ENCODE measurements at regions not wholly inside any gene's neighbourhood (a gene's known extent, or its start where the extent isn't known, plus 50 kb on each side); places are given as distances from the start of the nearest gene placed in this dataset.

DNA sequence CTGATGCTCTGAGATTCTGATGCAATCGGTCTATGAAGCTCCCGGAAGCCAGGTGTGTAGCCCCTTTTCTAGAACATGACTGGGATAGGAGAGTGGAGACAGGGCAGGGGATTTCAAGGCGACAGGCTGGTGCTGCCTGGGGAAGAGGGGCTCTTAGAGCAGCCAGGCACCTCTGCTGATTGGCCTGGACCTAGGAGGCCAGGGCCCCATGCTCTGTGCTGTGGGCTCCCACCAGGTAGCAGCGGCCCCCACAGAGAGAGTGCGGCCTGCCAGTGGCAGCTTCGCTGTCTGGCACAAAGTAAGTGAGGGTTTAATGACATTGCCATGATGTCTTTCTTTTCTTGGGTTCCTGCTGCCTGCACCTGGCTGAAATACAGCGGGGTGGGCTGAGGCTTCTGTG, 99.4 kb upstream of the PODXL start:
- no peak overlapping the region for H3K4me3 ChIP-seq (ENCODE audit: low read depth, low read length)
- ChIA-PET CTCF (interaction anchor here (0.8 to 8.9 kb wide), 20 partner anchors 9 to 166 kb away, joined by 3 to 334 read pairs (median 6); no protein-coding TSS in a partner anchor), POLR2A (no interaction called here)
- DNase-seq (ENCODE audit: low read depth, low spot score), result no peak
- TF ChIP-seq, protein P1, sequence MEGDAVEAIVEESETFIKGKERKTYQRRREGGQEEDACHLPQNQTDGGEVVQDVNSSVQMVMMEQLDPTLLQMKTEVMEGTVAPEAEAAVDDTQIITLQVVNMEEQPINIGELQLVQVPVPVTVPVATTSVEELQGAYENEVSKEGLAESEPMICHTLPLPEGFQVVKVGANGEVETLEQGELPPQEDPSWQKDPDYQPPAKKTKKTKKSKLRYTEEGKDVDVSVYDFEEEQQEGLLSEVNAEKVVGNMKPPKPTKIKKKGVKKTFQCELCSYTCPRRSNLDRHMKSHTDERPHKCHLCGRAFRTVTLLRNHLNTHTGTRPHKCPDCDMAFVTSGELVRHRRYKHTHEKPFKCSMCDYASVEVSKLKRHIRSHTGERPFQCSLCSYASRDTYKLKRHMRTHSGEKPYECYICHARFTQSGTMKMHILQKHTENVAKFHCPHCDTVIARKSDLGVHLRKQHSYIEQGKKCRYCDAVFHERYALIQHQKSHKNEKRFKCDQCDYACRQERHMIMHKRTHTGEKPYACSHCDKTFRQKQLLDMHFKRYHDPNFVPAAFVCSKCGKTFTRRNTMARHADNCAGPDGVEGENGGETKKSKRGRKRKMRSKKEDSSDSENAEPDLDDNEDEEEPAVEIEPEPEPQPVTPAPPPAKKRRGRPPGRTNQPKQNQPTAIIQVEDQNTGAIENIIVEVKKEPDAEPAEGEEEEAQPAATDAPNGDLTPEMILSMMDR (IDR thresholded peaks at IDR 0.05; ENCODE audit: insufficient read depth, low read length, missing control alignments), result no peak

DNA sequence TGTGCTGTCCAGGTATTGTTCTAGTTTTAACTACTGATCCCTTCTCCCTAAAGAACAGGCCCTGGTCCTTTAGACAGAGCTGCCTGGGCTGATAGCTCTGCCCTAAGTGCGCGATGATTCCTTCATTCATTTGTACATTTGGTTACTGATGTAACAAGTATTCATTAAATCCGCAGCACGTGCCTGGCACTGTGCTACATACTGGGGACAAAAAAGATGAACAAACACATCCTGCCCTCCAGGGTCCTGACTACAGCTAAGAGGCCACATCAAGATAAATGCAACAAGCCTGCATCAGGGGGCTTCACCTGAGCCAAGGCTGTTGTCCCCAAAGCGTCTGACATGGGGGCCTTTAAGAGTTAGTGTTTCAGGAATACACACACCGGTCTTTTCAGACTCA, 99.0 kb upstream of the PODXL start:
- ChIA-PET CTCF (interaction anchor here (0.6 to 8.9 kb wide), 29 partner anchors 9 to 166 kb away, joined by 3 to 334 read pairs (median 5); no protein-coding TSS in a partner anchor), POLR2A (no interaction called here)
- no peak overlapping the region for H3K4me3 ChIP-seq (ENCODE audit: low read depth, low read length)
- DNase-seq (ENCODE audit: low read depth, low spot score), result no peak
- TF ChIP-seq, protein P1 (IDR thresholded peaks at IDR 0.05; ENCODE audit: insufficient read depth, low read length, missing control alignments), result no peak

DNA sequence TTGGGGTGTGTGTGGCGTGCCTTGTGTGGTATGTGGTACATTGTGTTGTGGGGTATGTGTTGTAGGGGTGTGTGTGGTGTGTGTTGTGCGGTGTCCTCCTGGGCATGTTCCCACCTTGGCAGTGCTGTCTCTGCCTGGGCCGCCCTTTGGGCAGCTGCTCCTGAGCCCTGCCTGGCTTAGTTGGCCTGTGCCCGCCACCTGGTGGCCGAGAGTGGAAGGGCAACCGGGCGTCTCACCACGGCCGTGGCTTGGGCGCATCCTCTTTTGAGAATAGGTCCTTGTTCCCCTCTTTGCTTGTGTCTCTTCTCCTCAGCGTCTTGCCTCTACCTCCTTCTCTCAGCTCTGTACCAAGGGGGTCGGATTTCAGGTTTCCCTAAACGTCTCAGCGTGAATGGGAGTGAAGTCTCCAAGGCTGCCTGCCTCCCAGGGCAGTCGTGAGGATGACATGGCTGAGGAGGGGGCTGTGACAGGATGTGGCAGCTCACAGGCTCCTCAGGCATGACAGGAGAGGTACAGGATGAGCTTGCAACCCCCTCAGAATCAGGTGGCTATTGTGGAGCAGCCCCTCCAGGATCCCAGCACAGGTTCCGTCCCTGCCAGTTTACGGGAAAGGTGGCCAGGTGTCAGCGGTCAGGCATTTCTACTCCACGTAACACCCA, 98.4 kb upstream of the PODXL start:
- no peak overlapping the region for H3K4me3 ChIP-seq (ENCODE audit: low read depth, low read length)
- POLR2A ChIA-PET, result no interaction called here
- TF ChIP-seq, protein P1 (IDR thresholded peaks at IDR 0.05; ENCODE audit: insufficient read depth, low read length, missing control alignments), result peak; percentile 99
- DNase-seq (ENCODE audit: low read depth, low spot score), result peak; percentile 1
- CTCF ChIA-PET, result interaction anchor here (0.6 to 8.9 kb wide), 29 partner anchors 8 to 165 kb away, joined by 3 to 334 read pairs (median 5); no protein-coding TSS in a partner anchor

DNA sequence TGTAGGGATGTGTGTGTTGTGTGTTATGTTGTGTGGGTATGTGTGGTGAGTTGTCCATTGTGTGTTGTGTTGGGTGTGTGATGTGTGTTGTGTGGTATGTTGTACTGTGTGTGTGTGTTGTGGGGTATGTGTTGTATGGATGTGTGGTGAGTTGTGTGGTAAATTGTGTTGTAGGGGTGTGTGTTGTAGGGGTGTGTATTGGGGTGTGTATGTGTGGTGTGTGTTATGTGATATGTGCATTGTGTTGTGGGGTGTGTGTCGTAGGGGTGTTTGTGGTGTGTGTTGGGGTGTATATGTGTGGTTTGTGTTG, 97.8 kb upstream of the PODXL start:
- H3K4me3 ChIP-seq (ENCODE audit: low read depth, low read length), result no peak overlapping the region
- CTCF ChIA-PET, result interaction anchor here (1.0 to 8.9 kb wide), 18 partner anchors 11 to 164 kb away, joined by 3 to 334 read pairs (median 8); no protein-coding TSS in a partner anchor
- no peak for DNase-seq (ENCODE audit: low read depth, low spot score)
- POLR2A ChIA-PET, result no interaction called here
- TF ChIP-seq, protein P1 (IDR thresholded peaks at IDR 0.05; ENCODE audit: insufficient read depth, low read length, missing control alignments), result no peak

DNA sequence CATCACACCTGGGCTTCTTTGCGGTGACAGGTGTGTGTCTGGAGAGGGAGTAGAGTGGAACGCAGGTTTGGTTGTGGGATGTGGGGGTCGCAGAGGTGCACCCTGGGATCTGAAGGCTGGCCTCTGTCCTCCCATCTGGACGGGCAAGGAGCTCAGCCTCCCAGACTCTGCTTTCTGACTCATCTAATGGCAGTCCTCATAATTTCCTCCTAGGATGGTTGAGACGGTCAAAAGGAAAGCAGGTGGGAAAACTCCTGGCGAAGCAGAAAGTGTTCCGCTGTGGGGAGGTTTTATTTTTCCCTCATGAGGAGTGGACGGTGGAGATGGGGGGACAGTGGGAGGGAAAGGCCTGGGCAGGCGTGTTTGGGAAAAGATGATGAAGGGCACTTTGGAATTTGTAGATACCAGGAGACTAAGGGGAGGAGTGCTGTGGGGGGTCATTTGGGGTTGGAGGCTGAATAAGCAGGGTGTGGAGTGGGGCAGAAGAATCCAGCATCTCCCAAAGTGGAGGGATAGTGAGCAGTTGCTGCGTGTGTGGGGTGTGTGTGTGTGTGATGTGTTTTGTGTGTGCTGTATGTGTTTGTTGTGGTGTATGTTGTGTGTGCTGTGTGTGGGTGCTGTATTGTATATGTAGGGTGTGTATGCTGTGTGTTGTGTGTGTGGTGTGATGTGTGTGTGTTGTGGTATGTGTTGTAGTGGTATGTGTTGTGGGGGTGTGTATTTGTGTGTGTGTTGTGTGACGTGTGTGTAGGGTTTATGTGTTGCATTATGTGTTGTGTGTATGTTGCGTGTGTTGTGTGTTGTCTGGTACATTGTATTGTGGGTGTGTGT, 97.2 kb upstream of the PODXL start:
- TF ChIP-seq, protein P1 (IDR thresholded peaks at IDR 0.05; ENCODE audit: insufficient read depth, low read length, missing control alignments), result no peak
- no peak overlapping the region for H3K4me3 ChIP-seq (ENCODE audit: low read depth, low read length)
- DNase-seq (ENCODE audit: low read depth, low spot score), result no peak
- CTCF ChIA-PET, result interaction anchor here (0.9 to 8.9 kb wide), 12 partner anchors 11 to 156 kb away, joined by 3 to 334 read pairs (median 8); no protein-coding TSS in a partner anchor
- POLR2A ChIA-PET, result no interaction called here

DNA sequence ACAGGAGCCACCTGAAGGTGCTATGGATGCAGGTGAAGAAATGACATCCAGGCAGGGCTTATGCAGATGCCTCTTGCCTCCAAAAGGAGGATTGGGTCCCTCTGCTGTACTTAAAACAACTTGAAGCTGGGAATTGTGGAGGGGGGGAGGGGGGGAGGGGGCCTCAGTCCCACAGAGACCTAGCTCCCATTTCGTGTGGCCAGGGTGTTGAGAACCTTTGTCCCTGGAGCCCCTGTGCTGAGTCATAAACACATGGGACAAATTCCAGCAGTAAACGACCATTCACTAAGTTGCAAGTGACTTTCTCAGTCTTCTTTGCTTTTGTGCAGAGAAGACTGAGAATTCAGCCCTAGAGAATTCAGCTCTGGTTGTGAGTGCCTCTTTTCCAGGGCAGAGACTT, 96.5 kb upstream of the PODXL start:
- CTCF ChIA-PET, result interaction anchor here (0.9 to 8.0 kb wide), 5 partner anchors 10 to 152 kb away, joined by 3 to 136 read pairs (median 8); no protein-coding TSS in a partner anchor
- DNase-seq (ENCODE audit: low read depth, low spot score), result no peak

More for the DNA sequence above, 96.5 kb upstream of the PODXL start:
- TF ChIP-seq, protein P1 (IDR thresholded peaks at IDR 0.05; ENCODE audit: insufficient read depth, low read length, missing control alignments), result no peak
- H3K4me3 ChIP-seq (ENCODE audit: low read depth, low read length), result no peak overlapping the region
- POLR2A ChIA-PET, result no interaction called here

Data from AG04449 (cell line).